ENCODE measurements at regions not wholly inside any gene's neighbourhood (a gene's known extent, or its start where the extent isn't known, plus 50 kb on each side); places are given as distances from the start of the nearest gene placed in this dataset.

- no peaks in the 10 kb centered on the region for H3K9me3 ChIP-seq
- 82 to 89% (median 86%) methylated on average over 6 of the region's 6 CpGs for WGBS, 4 donors
- ATAC-seq, result no peak
- no peaks in the 10 kb centered on the region for H3K36me3 ChIP-seq
- H3K4me3 ChIP-seq, result no peak overlapping the region
- peaks cover 0 to 3% (median 0%) of the 10 kb centered on the region in 12 donors for H3K4me1 ChIP-seq
- intact Hi-C loops (cut with DNase I), result loop anchor here in 1 of 10 donors (10.0 kb wide), 1 partner anchor 91 kb away; no protein-coding TSS in a partner anchor
- TF ChIP-seq POLR2A (IDR thresholded peaks at IDR 0.05), result no peak
- peaks cover 0 to 43% (median 9%) of the 10 kb centered on the region in 9 donors for H3K27me3 ChIP-seq
- H3K27ac ChIP-seq, result no peak overlapping the region
- no peak for DNase-seq
These were observed 57.8 kb upstream of the KCNJ6 start for GRCh38 chr21:37974081-37974480.

GRCh38 chr21:37982496-37983318, 66.5 kb upstream of the KCNJ6 start:
- Histone ChIP-seq H3K4me1 (no peaks in the 10 kb centered on the region), H3K27ac (no peak overlapping the region), H3K4me3 (no peak overlapping the region), H3K9me3 (no peaks in the 10 kb centered on the region), H3K36me3 (no peaks in the 10 kb centered on the region), H3K27me3 (peaks cover 0 to 15% (median 2%) of the 10 kb centered on the region in 9 donors)
- intact Hi-C loops (cut with DNase I), result no loop called here
- no peak for DNase-seq
- no peak for ATAC-seq
- WGBS, 4 donors, result 88 to 100% (median 91%) methylated on average over 2 of the region's 2 CpGs
- TF ChIP-seq POLR2A (IDR thresholded peaks at IDR 0.05), result no peak
- TF ChIP-seq CTCF (IDR thresholded peaks at IDR 0.05), result no peak

GRCh38 chr21:37983336-37984095, 67.3 kb upstream of the KCNJ6 start:
- Histone ChIP-seq H3K27me3 (peaks cover 0 to 15% (median 2%) of the 10 kb centered on the region in 9 donors), H3K4me3 (no peak overlapping the region), H3K36me3 (no peaks in the 10 kb centered on the region), H3K27ac (no peak overlapping the region), H3K9me3 (no peaks in the 10 kb centered on the region), H3K4me1 (no peaks in the 10 kb centered on the region)
- 48 to 60% (median 56%) methylated on average over 5 of the region's 5 CpGs for WGBS, 4 donors
- DNase-seq (no peak), ATAC-seq (no peak)
- intact Hi-C loops (cut with DNase I), result no loop called here
- TF ChIP-seq POLR2A (IDR thresholded peaks at IDR 0.05) (no peak), CTCF (IDR thresholded peaks at IDR 0.05) (no peak)

- Histone ChIP-seq H3K4me3 (no peak overlapping the region), H3K9me3 (no peaks in the 10 kb centered on the region), H3K4me1 (no peaks in the 10 kb centered on the region), H3K27me3 (peaks cover 0 to 19% (median 2%) of the 10 kb centered on the region in 9 donors), H3K27ac (no peak overlapping the region), H3K36me3 (no peaks in the 10 kb centered on the region)
- 88 to 95% (median 91%) methylated on average over 2 of the region's 2 CpGs for WGBS, 4 donors
- ATAC-seq (no peak), DNase-seq (no peak)
- intact Hi-C loops (cut with DNase I), result no loop called here
- TF ChIP-seq POLR2A (IDR thresholded peaks at IDR 0.05) (no peak), CTCF (IDR thresholded peaks at IDR 0.05) (no peak)
These were observed 68.2 kb upstream of the KCNJ6 start for GRCh38 chr21:37984416-37984815.

Measured in heart left ventricle (tissue), 16 donors.